Activated B cell treated with CpG ODN at 0.5 μM for 24 hours (primary cell): ENCODE measurements at regions not wholly inside any gene's neighbourhood (a gene's known extent, or its start where the extent isn't known, plus 50 kb on each side); places are given as distances from the start of the nearest gene placed in this dataset.

Experiments used
- ATAC-seq: fragments of 200-7000 bp; cut with Tn5 transposase; one replicate; pipeline ENCODE4 v1.10.0; 2021; ENCODE audit warnings: low read depth, mild to moderate bottlenecking, moderate library complexity
- CTCF ChIA-PET: fragments of 350-600 bp; sonication (Branson Sonifier 250); formaldehyde crosslinking; loops from one replicate; lab custom pipeline; 2021; ENCODE audit warnings: antibody characterized with exemption; lab: Charles Lee
- POLR2A ChIA-PET: fragments of 350-600 bp; sonication (Branson Sonifier 250); formaldehyde crosslinking; loops from one replicate; lab custom pipeline; 2021; ENCODE audit warnings: antibody characterized with exemption; lab: Charles Lee
- DNase-seq: peaks from one replicate; pipeline ENCODE4 v3.0.0; 2022
- H3K27ac Mint-ChIP-seq: one replicate; pipeline ENCODE4 v1.8.0; 2020; ENCODE audit warnings: mixed read lengths
- H3K27me3 Mint-ChIP-seq: one replicate; pipeline ENCODE4 v1.8.0; 2021; ENCODE audit warnings: mixed read lengths
- H3K36me3 Mint-ChIP-seq: one replicate; pipeline ENCODE4 v1.8.0; 2021; ENCODE audit warnings: low read depth, mixed read lengths
- H3K4me1 Mint-ChIP-seq: one replicate; pipeline ENCODE4 v1.8.0; 2021; ENCODE audit warnings: mixed read lengths
- H3K4me3 Mint-ChIP-seq: one replicate; pipeline ENCODE4 v1.8.0; 2020; ENCODE audit warnings: mild to moderate bottlenecking, mixed read lengths
- H3K9me3 Mint-ChIP-seq: one replicate; pipeline ENCODE4 v1.8.0; 2020; ENCODE audit warnings: mixed read lengths
- intact Hi-C: fragments of 100-400 bp; cut with micrococcal nuclease; formaldehyde crosslinking; loops from one replicate; pipeline ENCODE4 v1.15.1; 2024
- TF ChIP-seq, protein P1 (sequence below): fragments of 200-600 bp; IDR thresholded peaks from one replicate; pipeline ENCODE4 v1.8.0; 2022; ENCODE audit warnings: antibody characterized with exemption, mild to moderate bottlenecking

DNA sequence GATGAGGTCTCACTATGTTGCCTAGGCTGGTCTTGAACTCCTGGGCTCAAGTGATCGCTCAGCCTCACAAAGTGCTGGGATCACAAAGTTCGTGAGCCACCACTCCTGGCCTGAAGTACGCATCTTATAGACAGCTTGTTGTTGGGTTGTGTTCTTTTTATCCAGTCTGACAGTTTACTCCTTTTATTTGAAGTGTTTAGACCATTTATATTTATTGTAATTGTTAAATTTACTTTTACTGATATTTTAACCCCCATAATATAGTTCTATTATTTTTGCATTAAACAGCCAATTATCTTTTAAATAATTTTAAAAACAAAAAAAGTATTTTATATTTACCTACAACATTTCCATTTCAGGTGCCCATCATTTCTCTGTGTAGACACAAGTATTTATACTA lies 303.0 kb upstream of the HDAC4 start:
- Mint-ChIP-seq H3K27ac (no peak overlapping the region), H3K4me3 (no peak overlapping the region), H3K27me3 (peaks cover 11% of the 10 kb centered on the region), H3K9me3 (no peaks in the 10 kb centered on the region), H3K4me1 (no peaks in the 10 kb centered on the region), H3K36me3 (no peaks in the 10 kb centered on the region)
- ATAC-seq (no peak), DNase-seq (no peak)
- POLR2A ChIA-PET: no interaction called here
- TF ChIP-seq, protein P1, sequence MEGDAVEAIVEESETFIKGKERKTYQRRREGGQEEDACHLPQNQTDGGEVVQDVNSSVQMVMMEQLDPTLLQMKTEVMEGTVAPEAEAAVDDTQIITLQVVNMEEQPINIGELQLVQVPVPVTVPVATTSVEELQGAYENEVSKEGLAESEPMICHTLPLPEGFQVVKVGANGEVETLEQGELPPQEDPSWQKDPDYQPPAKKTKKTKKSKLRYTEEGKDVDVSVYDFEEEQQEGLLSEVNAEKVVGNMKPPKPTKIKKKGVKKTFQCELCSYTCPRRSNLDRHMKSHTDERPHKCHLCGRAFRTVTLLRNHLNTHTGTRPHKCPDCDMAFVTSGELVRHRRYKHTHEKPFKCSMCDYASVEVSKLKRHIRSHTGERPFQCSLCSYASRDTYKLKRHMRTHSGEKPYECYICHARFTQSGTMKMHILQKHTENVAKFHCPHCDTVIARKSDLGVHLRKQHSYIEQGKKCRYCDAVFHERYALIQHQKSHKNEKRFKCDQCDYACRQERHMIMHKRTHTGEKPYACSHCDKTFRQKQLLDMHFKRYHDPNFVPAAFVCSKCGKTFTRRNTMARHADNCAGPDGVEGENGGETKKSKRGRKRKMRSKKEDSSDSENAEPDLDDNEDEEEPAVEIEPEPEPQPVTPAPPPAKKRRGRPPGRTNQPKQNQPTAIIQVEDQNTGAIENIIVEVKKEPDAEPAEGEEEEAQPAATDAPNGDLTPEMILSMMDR: no peak
- CTCF ChIA-PET: no interaction called here
- intact Hi-C loops: no loop called here

DNA sequence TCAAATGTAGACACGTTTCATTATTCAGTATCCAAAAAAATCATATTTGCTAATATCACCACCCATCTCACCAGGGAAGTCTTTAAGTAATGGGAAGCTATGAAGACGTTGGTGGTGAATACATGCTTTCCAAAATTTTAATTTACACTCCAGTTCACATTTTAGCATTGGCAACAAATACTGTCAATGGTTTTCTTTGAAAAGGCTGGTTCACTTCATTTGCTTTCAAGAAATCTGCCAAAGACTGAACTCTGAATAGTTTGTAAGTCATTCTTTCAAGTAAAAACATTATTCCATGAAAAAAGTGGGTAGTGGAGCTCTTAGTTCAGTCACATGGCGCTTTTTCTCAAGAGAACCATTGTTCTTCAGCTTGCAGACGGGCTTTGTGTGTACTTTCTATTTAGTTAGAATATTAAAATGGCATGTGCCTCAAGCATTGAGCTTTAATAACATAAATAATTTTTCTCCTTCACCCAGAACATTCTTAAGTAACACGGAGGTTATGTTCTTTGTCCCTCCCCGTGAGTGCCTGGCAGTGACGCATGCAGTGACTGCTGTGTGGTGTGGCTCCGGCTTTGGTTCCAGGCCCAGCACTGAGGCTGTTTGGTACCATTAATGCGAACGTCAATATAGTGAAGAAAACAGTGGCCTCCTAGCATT lies 300.0 kb upstream of the HDAC4 start:
- H3K9me3 Mint-ChIP-seq: no peaks in the 10 kb centered on the region
- no peak overlapping the region for H3K4me3 Mint-ChIP-seq
- H3K27me3 Mint-ChIP-seq: peaks cover 4% of the 10 kb centered on the region
- TF ChIP-seq, protein P1: no peak
- POLR2A ChIA-PET: no interaction called here
- intact Hi-C loops: no loop called here
- H3K36me3 Mint-ChIP-seq: no peaks in the 10 kb centered on the region
- no peak overlapping the region for H3K27ac Mint-ChIP-seq
- H3K4me1 Mint-ChIP-seq: no peaks in the 10 kb centered on the region
- CTCF ChIA-PET: no interaction called here
- DNase-seq: no peak
- no peak for ATAC-seq

DNA sequence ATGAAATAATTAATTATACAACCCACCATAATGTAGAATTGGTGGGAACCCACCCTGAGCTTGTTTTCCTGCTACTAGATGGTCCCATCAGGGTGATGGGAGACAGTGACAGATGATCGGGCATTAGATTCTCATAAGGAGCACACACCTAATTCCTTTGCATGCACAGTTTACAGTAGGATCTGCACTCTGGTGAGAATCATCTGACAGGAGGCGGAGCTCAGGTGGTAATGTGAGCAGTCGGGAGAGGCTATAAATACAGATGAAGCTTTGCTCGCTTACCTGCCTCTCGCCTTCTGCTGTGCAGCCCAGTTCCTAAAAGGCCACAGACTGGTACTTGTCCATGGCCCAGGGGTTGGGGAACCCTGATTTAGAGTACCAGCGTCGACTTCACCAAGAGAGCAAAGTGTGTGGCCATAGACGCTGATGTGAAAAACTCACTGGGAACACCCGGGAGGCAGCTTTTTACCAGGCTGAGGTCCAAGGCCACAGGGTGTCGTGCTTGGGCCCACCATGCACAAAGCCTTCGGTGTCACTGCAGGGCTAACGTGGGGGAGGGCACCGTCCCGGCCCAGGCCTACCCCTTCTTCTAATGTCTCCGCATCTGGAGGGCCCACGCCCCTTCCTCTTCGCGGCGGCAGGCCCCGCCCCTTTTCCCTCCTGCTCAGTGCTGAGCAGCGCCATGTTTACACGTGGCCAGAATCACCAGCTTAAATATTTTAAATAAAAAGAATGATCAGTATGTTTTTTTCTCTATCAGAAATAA lies 296.8 kb upstream of the HDAC4 start:
- Mint-ChIP-seq H3K4me1 (no peaks in the 10 kb centered on the region), H3K9me3 (no peaks in the 10 kb centered on the region), H3K4me3 (no peak overlapping the region), H3K27me3 (peaks cover 2% of the 10 kb centered on the region), H3K27ac (no peak overlapping the region), H3K36me3 (no peaks in the 10 kb centered on the region)
- intact Hi-C loops: no loop called here
- POLR2A ChIA-PET: no interaction called here
- TF ChIP-seq, protein P1: no peak
- DNase-seq: no peak
- no peak for ATAC-seq
- CTCF ChIA-PET: no interaction called here

- intact Hi-C loops: no loop called here
- POLR2A ChIA-PET: no interaction called here
- H3K9me3 Mint-ChIP-seq: no peaks in the 10 kb centered on the region
These were observed 295.9 kb upstream of the HDAC4 start for GRCh38 chr2:239696559-239697207.

More at GRCh38 chr2:239696559-239697207, 295.9 kb upstream of the HDAC4 start:
- CTCF ChIA-PET: no interaction called here
- no peak for DNase-seq
- H3K4me1 Mint-ChIP-seq: no peaks in the 10 kb centered on the region
- TF ChIP-seq, protein P1: no peak
- no peak for ATAC-seq
- H3K36me3 Mint-ChIP-seq: no peaks in the 10 kb centered on the region
- H3K27ac Mint-ChIP-seq: no peak overlapping the region
- no peak overlapping the region for H3K4me3 Mint-ChIP-seq
- no peaks in the 10 kb centered on the region for H3K27me3 Mint-ChIP-seq
